ENCODE measurements at regions not wholly inside any gene's neighbourhood (a gene's known extent, or its start where the extent isn't known, plus 50 kb on each side); places are given as distances from the start of the nearest gene placed in this dataset.

DNA sequence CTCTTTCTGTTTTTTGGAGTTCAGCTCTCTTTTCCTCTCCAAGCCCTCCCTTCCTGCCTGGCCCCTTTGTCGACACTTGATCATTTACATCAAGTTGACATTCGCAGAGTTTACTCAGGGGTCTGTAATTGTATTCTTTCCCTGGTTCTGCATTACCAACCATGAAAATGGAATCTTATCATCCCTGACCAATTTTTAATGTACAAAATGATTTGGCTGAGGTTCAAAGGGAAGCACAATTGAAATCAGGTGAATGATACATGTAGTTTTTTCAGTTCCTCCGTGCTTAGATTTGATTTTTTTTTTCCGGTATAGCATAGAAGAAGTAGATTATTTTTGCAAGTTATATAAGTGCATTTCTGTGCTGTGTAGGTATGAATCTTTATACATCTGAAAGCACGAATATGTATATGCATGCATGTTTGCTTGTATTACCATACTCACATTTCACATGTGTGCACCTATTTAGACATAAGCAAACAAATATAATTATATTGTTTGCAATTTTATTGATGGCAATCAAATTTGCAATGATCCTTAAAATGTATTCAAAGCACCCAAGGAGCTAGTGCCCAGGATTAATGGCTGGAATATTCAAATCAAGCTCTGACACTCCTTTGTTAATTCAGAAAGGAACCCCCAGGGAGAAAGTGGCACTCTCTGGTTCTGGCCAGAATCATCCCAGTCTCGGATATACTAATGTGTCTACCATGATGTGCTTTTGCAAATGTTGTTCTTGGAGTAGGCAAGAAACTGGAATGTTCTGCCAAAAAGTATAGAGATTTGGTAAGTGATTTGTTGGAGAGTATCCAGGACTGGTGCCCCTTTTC, 189.3 kb downstream of the VRK1 start:
- no peak overlapping the region for H3K4me2 ChIP-seq
- H3K36me3 ChIP-seq (replicated peaks; ENCODE audit: insufficient read depth, low read depth): no peaks in the 10 kb centered on the region
- H4K20me1 ChIP-seq (ENCODE audit: insufficient read depth, poor library complexity, severe bottlenecking): no peaks in the 10 kb centered on the region
- H3K27ac ChIP-seq: no peak overlapping the region
- H3K9me2 ChIP-seq (replicated peaks; ENCODE audit: insufficient read depth): no peaks in the 10 kb centered on the region
- no peaks in the 10 kb centered on the region for H3K79me2 ChIP-seq
- no peak for DNase-seq (ENCODE audit: low spot score)
- H3K9me3 ChIP-seq (ENCODE audit: low read depth): no peaks in the 10 kb centered on the region
- WGBS (ENCODE audit: low lambda C conversion rate, missing lambda C conversion rate): 86% methylated on average over 6 of the region's 6 CpGs
- H3K4me1 ChIP-seq (ENCODE audit: insufficient read depth): no peaks in the 10 kb centered on the region
- no peak overlapping the region for H2AFZ ChIP-seq
- H3K27me3 ChIP-seq: no peaks in the 10 kb centered on the region
- H3K4me3 ChIP-seq: no peak overlapping the region
- TF ChIP-seq, protein P1, sequence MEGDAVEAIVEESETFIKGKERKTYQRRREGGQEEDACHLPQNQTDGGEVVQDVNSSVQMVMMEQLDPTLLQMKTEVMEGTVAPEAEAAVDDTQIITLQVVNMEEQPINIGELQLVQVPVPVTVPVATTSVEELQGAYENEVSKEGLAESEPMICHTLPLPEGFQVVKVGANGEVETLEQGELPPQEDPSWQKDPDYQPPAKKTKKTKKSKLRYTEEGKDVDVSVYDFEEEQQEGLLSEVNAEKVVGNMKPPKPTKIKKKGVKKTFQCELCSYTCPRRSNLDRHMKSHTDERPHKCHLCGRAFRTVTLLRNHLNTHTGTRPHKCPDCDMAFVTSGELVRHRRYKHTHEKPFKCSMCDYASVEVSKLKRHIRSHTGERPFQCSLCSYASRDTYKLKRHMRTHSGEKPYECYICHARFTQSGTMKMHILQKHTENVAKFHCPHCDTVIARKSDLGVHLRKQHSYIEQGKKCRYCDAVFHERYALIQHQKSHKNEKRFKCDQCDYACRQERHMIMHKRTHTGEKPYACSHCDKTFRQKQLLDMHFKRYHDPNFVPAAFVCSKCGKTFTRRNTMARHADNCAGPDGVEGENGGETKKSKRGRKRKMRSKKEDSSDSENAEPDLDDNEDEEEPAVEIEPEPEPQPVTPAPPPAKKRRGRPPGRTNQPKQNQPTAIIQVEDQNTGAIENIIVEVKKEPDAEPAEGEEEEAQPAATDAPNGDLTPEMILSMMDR (IDR thresholded peaks at IDR 0.05; ENCODE audit: poor library complexity): no peak
- TF ChIP-seq EZH2phosphoT487 (IDR thresholded peaks at IDR 0.05; ENCODE audit: low read depth, severe bottlenecking, unreplicated experiment) (no peak), EZH2 (IDR thresholded peaks at IDR 0.05; ENCODE audit: borderline replicate concordance) (no peak)

DNA sequence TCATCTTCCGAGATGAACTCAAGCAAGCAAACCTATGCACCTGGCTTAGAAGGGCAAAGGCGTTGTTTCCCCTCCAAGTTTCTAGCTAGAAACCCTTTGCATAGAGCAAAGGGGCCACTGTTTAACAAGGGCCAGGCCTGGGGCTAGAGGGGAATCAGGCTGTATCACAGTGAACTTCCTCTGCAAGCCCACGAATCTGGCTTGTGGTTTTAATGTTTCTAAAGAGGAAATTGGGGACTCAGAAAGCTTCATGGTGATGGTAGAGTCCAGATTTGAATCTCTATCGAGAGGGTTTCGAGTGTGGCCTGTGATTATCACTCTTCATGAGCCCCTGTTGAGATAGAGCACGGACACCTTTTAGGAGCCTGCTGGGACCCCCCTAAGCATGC, 189.9 kb downstream of the VRK1 start:
- Histone ChIP-seq H3K9me3 (ENCODE audit: low read depth) (no peaks in the 10 kb centered on the region), H3K79me2 (no peaks in the 10 kb centered on the region), H3K4me3 (no peak overlapping the region), H3K27ac (no peak overlapping the region), H2AFZ (no peak overlapping the region), H3K36me3 (replicated peaks; ENCODE audit: insufficient read depth, low read depth) (no peaks in the 10 kb centered on the region), H4K20me1 (ENCODE audit: insufficient read depth, poor library complexity, severe bottlenecking) (no peaks in the 10 kb centered on the region), H3K9me2 (replicated peaks; ENCODE audit: insufficient read depth) (no peaks in the 10 kb centered on the region), H3K4me1 (ENCODE audit: insufficient read depth) (no peaks in the 10 kb centered on the region), H3K27me3 (no peaks in the 10 kb centered on the region), H3K4me2 (no peak overlapping the region)
- TF ChIP-seq EZH2 (IDR thresholded peaks at IDR 0.05; ENCODE audit: borderline replicate concordance) (no peak), EZH2phosphoT487 (IDR thresholded peaks at IDR 0.05; ENCODE audit: low read depth, severe bottlenecking, unreplicated experiment) (no peak)
- TF ChIP-seq, protein P1 (IDR thresholded peaks at IDR 0.05; ENCODE audit: poor library complexity): no peak
- DNase-seq (ENCODE audit: low spot score): no peak
- 82% methylated on average over 6 of the region's 6 CpGs for WGBS (ENCODE audit: low lambda C conversion rate, missing lambda C conversion rate)

DNA sequence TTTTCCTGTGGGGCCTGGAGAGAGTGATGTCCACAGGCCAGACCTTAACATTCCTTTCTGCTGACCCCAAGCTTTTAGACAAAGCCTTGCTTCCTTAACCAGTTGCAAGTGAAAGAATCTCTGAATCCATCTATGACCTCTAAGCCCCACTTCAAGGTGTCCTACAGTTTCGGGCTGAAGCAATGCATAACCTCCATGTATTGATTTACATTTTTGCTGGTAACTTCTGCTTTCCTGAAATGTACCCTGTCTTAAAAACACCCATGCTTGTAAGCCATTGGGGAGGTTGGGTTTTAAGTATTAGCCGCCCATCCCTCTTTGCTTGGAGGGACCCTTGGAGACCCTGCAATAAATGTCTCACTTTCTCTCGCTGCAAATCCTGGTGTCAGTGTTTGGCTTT, 190.6 kb downstream of the VRK1 start:
- no peaks in the 10 kb centered on the region for H3K4me1 ChIP-seq (ENCODE audit: insufficient read depth)
- no peak for DNase-seq (ENCODE audit: low spot score)
- H3K27me3 ChIP-seq: no peaks in the 10 kb centered on the region
- H3K79me2 ChIP-seq: no peaks in the 10 kb centered on the region
- H2AFZ ChIP-seq: no peak overlapping the region
- no peaks in the 10 kb centered on the region for H3K36me3 ChIP-seq (replicated peaks; ENCODE audit: insufficient read depth, low read depth)
- no peak overlapping the region for H3K27ac ChIP-seq
- WGBS (ENCODE audit: low lambda C conversion rate, missing lambda C conversion rate): 92% methylated on average over 3 of the region's 3 CpGs
- no peaks in the 10 kb centered on the region for H3K9me3 ChIP-seq (ENCODE audit: low read depth)
- H3K4me2 ChIP-seq: no peak overlapping the region
- no peaks in the 10 kb centered on the region for H3K9me2 ChIP-seq (replicated peaks; ENCODE audit: insufficient read depth)
- TF ChIP-seq EZH2 (IDR thresholded peaks at IDR 0.05; ENCODE audit: borderline replicate concordance) (no peak), EZH2phosphoT487 (IDR thresholded peaks at IDR 0.05; ENCODE audit: low read depth, severe bottlenecking, unreplicated experiment) (no peak)
- H4K20me1 ChIP-seq (ENCODE audit: insufficient read depth, poor library complexity, severe bottlenecking): no peaks in the 10 kb centered on the region
- no peak overlapping the region for H3K4me3 ChIP-seq

DNA sequence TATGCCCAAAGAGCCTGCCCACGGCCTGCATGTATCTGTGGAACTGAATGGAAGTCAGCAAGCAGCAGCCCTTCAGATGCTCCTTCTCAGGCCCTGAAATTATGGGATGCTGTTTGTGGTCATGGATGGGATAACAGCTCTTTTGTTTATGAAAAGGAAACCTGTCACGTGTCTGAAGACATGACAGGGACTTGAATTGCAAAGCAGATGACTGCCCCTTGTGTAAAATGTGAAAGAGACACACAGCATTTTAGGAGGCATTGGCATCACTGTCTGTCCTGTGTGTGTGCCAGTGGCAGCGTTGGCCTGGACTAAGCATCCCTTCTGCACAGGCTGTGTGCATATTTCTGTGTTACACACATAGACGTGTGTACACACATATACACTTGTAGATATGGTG, 192.1 kb downstream of the VRK1 start:
- 91% methylated on average over 4 of the region's 4 CpGs for WGBS (ENCODE audit: low lambda C conversion rate, missing lambda C conversion rate)
- Histone ChIP-seq H2AFZ (no peak overlapping the region), H3K4me3 (no peak overlapping the region), H3K4me2 (no peak overlapping the region), H3K9me2 (replicated peaks; ENCODE audit: insufficient read depth) (no peaks in the 10 kb centered on the region), H4K20me1 (ENCODE audit: insufficient read depth, poor library complexity, severe bottlenecking) (no peaks in the 10 kb centered on the region), H3K27ac (no peak overlapping the region), H3K4me1 (ENCODE audit: insufficient read depth) (no peaks in the 10 kb centered on the region), H3K36me3 (replicated peaks; ENCODE audit: insufficient read depth, low read depth) (no peaks in the 10 kb centered on the region), H3K79me2 (no peaks in the 10 kb centered on the region), H3K27me3 (no peaks in the 10 kb centered on the region), H3K9me3 (ENCODE audit: low read depth) (no peaks in the 10 kb centered on the region)
- DNase-seq (ENCODE audit: low spot score): no peak
- TF ChIP-seq EZH2phosphoT487 (IDR thresholded peaks at IDR 0.05; ENCODE audit: low read depth, severe bottlenecking, unreplicated experiment) (no peak), EZH2 (IDR thresholded peaks at IDR 0.05; ENCODE audit: borderline replicate concordance) (no peak)
- TF ChIP-seq, protein P1 (IDR thresholded peaks at IDR 0.05; ENCODE audit: poor library complexity): no peak
